ENCODE measurements at regions not wholly inside any gene's neighbourhood (a gene's known extent, or its start where the extent isn't known, plus 50 kb on each side); places are given as distances from the start of the nearest gene placed in this dataset.

DNA sequence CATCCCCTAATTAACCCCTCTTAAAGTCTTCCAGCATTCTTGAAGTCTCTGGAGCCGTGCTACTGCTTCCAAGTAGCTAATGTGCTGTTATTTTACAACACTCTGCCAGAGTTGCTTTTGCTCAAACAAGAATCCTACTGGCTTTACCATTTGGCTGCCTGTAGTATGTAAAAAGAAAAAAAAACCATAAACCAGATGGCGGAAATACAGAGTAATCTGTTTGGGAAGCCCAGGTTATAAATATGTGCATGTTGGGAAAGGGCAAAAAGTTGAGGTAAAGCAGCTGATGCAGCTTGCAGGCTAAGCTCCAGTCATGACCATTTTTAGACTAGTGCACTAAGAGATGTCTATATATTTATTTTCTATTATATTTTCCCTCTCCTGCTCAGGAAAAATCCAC, 313.2 kb upstream of the ETAA1 start:
- Histone ChIP-seq H3K27ac (no peak overlapping the region), H3K36me3 (no peaks in the 10 kb centered on the region), H3K4me1 (ENCODE audit: control insufficient read depth in 1 of 2, low read depth in 2 of 2) (peaks cover 0 to 5% of the 10 kb centered on the region in 2 donors), H3K9me3 (peaks cover 3% of the 10 kb centered on the region), H3K4me3 (no peak overlapping the region), H3K27me3 (replicated peaks; ENCODE audit: insufficient read depth) (no peaks in the 10 kb centered on the region)
- DNase-seq (ENCODE audit: low spot score) (no peak), ATAC-seq (ENCODE audit: insufficient number of reproducible peaks, low FRiP score, low read depth) (no peak)
- TF ChIP-seq, protein P1, sequence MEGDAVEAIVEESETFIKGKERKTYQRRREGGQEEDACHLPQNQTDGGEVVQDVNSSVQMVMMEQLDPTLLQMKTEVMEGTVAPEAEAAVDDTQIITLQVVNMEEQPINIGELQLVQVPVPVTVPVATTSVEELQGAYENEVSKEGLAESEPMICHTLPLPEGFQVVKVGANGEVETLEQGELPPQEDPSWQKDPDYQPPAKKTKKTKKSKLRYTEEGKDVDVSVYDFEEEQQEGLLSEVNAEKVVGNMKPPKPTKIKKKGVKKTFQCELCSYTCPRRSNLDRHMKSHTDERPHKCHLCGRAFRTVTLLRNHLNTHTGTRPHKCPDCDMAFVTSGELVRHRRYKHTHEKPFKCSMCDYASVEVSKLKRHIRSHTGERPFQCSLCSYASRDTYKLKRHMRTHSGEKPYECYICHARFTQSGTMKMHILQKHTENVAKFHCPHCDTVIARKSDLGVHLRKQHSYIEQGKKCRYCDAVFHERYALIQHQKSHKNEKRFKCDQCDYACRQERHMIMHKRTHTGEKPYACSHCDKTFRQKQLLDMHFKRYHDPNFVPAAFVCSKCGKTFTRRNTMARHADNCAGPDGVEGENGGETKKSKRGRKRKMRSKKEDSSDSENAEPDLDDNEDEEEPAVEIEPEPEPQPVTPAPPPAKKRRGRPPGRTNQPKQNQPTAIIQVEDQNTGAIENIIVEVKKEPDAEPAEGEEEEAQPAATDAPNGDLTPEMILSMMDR (IDR thresholded peaks at IDR 0.05): no peak

DNA sequence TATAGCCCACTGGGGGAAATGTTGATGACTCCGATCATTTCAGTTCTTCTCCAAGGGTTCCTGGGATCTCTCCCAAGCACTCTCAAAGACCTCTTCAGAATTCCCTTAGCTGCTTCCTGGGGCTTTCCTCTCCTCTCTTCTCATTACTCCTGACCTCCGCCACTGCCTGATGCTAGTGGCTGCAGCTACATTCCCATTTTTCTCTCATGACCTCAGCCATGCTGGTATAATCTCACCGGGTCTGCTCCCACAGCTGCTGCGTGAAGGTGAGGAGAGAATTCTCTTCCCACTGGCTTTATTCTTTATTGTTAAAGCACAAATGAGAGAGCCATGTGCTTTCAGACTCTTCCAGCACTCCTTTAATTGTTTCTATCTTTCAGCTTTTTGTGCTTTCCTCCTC, 312.0 kb upstream of the ETAA1 start:
- Histone ChIP-seq H3K4me3 (no peak overlapping the region), H3K27ac (no peak overlapping the region), H3K36me3 (no peaks in the 10 kb centered on the region), H3K27me3 (replicated peaks; ENCODE audit: insufficient read depth) (no peaks in the 10 kb centered on the region), H3K4me1 (ENCODE audit: control insufficient read depth in 1 of 2, low read depth in 2 of 2) (peaks cover 0 to 5% of the 10 kb centered on the region in 2 donors), H3K9me3 (peaks cover 3% of the 10 kb centered on the region)
- TF ChIP-seq, protein P1 (IDR thresholded peaks at IDR 0.05): no peak
- no peak for ATAC-seq (ENCODE audit: insufficient number of reproducible peaks, low FRiP score, low read depth)
- DNase-seq (ENCODE audit: low spot score): no peak

DNA sequence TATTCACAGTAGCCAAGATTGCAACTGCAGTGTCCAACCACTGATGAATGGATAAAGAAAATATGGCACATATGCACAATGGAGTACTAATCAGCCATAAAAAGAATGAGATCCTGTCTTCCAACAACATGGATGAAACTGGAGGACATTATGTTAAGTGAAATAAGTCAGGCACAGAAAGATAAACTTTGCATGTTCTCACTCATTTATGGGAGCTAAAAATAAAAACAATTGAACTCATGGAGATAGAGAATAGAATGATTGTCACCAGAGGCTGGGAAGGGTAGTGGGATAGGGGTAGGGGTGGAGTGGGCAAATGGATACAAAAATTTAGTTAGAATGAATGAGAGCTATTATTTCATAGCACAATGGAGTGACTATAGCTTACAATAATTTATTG, 305.5 kb upstream of the ETAA1 start:
- Histone ChIP-seq H3K4me1 (ENCODE audit: control insufficient read depth in 1 of 2, low read depth in 2 of 2) (no peaks in the 10 kb centered on the region), H3K27me3 (replicated peaks; ENCODE audit: insufficient read depth) (no peaks in the 10 kb centered on the region), H3K9me3 (no peaks in the 10 kb centered on the region), H3K36me3 (no peaks in the 10 kb centered on the region), H3K4me3 (no peak overlapping the region), H3K27ac (no peak overlapping the region)
- TF ChIP-seq, protein P1 (IDR thresholded peaks at IDR 0.05): no peak
- DNase-seq (ENCODE audit: low spot score) (no peak), ATAC-seq (ENCODE audit: insufficient number of reproducible peaks, low FRiP score, low read depth) (no peak)

DNA sequence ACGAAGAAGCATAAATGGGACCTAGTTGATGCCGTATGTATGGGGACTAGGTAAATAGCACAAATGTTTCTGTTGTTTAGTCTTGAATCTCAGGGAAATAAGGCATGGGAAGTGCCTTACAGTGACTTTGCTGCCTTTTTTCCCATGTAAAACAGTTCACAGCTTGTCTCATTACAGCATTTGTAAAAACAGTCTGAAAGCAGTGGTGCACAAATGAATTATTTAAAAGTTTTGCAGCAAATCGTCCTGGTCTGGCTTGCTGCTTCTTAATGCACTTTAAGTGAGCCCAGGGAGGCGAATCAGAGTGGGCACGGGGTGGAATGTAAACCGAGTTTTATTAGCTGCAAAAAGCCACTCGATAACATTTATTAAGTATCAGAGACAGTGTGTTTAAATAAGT, 302.0 kb upstream of the ETAA1 start:
- no peaks in the 10 kb centered on the region for H3K9me3 ChIP-seq
- H3K36me3 ChIP-seq: no peaks in the 10 kb centered on the region
- H3K4me3 ChIP-seq: no peak overlapping the region
- no peak overlapping the region for H3K27ac ChIP-seq
- TF ChIP-seq, protein P1 (IDR thresholded peaks at IDR 0.05): no peak
- ATAC-seq (ENCODE audit: insufficient number of reproducible peaks, low FRiP score, low read depth): no peak
- DNase-seq (ENCODE audit: low spot score): no peak
- H3K27me3 ChIP-seq (replicated peaks; ENCODE audit: insufficient read depth): no peaks in the 10 kb centered on the region
- no peaks in the 10 kb centered on the region for H3K4me1 ChIP-seq (ENCODE audit: control insufficient read depth in 1 of 2, low read depth in 2 of 2)

DNA sequence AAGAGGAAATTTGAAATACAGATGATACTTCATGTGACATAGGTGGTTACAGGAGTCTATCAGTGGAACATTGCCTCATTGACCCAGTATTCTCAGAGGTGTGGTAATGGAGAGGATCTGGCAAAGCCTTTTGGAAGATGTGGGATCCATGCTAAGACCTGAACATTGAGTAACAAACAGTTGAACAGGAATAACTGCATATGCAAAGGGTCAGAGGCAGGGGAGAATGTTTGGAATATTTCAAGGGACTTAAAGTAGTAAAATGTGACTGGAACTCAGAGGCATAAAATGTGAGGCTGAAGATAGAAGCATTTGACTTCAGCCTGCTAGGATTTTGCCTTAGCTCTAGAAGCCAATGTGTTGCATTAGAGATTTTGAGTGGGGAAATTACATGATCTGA, 300.2 kb upstream of the ETAA1 start:
- Histone ChIP-seq H3K9me3 (no peaks in the 10 kb centered on the region), H3K4me1 (ENCODE audit: control insufficient read depth in 1 of 2, low read depth in 2 of 2) (no peaks in the 10 kb centered on the region), H3K36me3 (no peaks in the 10 kb centered on the region), H3K27me3 (replicated peaks; ENCODE audit: insufficient read depth) (no peaks in the 10 kb centered on the region), H3K27ac (no peak overlapping the region), H3K4me3 (no peak overlapping the region)
- TF ChIP-seq, protein P1 (IDR thresholded peaks at IDR 0.05): no peak
- DNase-seq (ENCODE audit: low spot score) (no peak), ATAC-seq (ENCODE audit: insufficient number of reproducible peaks, low FRiP score, low read depth) (no peak)
